NCI-H1092 treated with DMSO at 0.1 percent for 48 hours (cell line): ENCODE measurements at regions not wholly inside any gene's neighbourhood (a gene's known extent, or its start where the extent isn't known, plus 50 kb on each side); places are given as distances from the start of the nearest gene placed in this dataset.

ENCODE experiments used
- DNase-seq: peaks from one replicate; lab custom pipeline; 2025; lab: John Stamatoyannopoulos, UW

- no peak for DNase-seq
Observed at GRCh38 chr6:91796603-91797002, 1209.7 kb upstream of the MAP3K7 start.

GRCh38 chr6:91788501-91788900, 1201.6 kb upstream of the MAP3K7 start:
- DNase-seq = no peak

- DNase-seq = no peak
Observed at GRCh38 chr6:91786474-91787184, 1199.8 kb upstream of the MAP3K7 start.

- no peak for DNase-seq
Observed at GRCh38 chr6:91782802-91783201, 1195.9 kb upstream of the MAP3K7 start.

- peak; percentile 22 for DNase-seq
Observed at GRCh38 chr6:91781946-91782345, 1195.1 kb upstream of the MAP3K7 start.

GRCh38 chr6:91780270-91780669, 1193.4 kb upstream of the MAP3K7 start:
- DNase-seq = no peak

GRCh38 chr6:91761621-91762020, 1174.7 kb upstream of the MAP3K7 start:
- no peak for DNase-seq

- no peak for DNase-seq
Observed at GRCh38 chr6:91754691-91755090, 1167.8 kb upstream of the MAP3K7 start.

- DNase-seq = no peak
Observed at GRCh38 chr6:91751526-91751925, 1164.7 kb upstream of the MAP3K7 start.

- DNase-seq = no peak
Observed at GRCh38 chr6:91744566-91744965, 1157.7 kb upstream of the MAP3K7 start.

GRCh38 chr6:91743756-91744155, 1156.9 kb upstream of the MAP3K7 start:
- DNase-seq = no peak

- no peak for DNase-seq
Observed at GRCh38 chr6:91731939-91732338, 1145.1 kb upstream of the MAP3K7 start.

GRCh38 chr6:91730710-91731109, 1143.8 kb upstream of the MAP3K7 start:
- no peak for DNase-seq

- no peak for DNase-seq
Observed at GRCh38 chr6:91720324-91720723, 1133.5 kb upstream of the MAP3K7 start.

- DNase-seq = no peak
Observed at GRCh38 chr6:91719414-91719813, 1132.5 kb upstream of the MAP3K7 start.

- no peak for DNase-seq
Observed at GRCh38 chr6:91718198-91718597, 1131.3 kb upstream of the MAP3K7 start.

GRCh38 chr6:91717094-91717493, 1130.2 kb upstream of the MAP3K7 start:
- DNase-seq = no peak

- no peak for DNase-seq
Observed at GRCh38 chr6:91716361-91716760, 1129.5 kb upstream of the MAP3K7 start.

GRCh38 chr6:91715171-91715805, 1128.4 kb upstream of the MAP3K7 start:
- DNase-seq = no peak

- no peak for DNase-seq
Observed at GRCh38 chr6:91713911-91714310, 1127.0 kb upstream of the MAP3K7 start.

GRCh38 chr6:91711518-91711917, 1124.6 kb upstream of the MAP3K7 start:
- no peak for DNase-seq

- no peak for DNase-seq
Observed at GRCh38 chr6:91710342-91710741, 1123.5 kb upstream of the MAP3K7 start.

GRCh38 chr6:91708534-91708933, 1121.7 kb upstream of the MAP3K7 start:
- no peak for DNase-seq

- DNase-seq = no peak
Observed at GRCh38 chr6:91705646-91706045, 1118.8 kb upstream of the MAP3K7 start.
